ENCODE measurements at regions not wholly inside any gene's neighbourhood (a gene's known extent, or its start where the extent isn't known, plus 50 kb on each side); places are given as distances from the start of the nearest gene placed in this dataset.
"Not testable (repeated sequence)": the region's sequence is repeated elsewhere in the genome, so short reads cannot be mapped to it uniquely, and the experiment has no call there.

DNA sequence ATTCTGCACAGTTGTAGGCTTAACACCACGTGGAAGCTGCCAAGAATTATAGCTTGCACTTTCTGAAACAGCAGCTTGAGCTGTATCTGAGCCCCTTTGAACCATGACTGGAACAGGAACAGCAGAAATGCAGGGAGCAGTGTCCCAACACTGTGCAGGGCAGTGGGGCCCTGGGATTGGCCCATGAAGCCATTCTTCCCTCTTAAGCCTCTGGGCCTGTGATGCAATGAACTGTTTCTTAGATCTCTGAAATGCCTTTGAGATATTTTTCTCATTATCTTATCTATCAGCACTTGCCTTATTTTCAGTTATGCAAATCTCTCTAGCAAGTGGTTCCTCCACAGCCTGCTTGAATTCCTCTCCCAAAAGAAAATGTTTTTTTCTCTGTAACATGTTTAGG lies 87.0 kb upstream of the MTAP start:
- intact Hi-C loops (cut with DNase I), result no loop called here
- H3K36me3 ChIP-seq (replicated peaks in 1 of 2; ENCODE audit: insufficient read depth in 1 of 2, low read depth in 2 of 2), result no peaks in the 10 kb centered on the region
- H3K27me3 ChIP-seq, result peaks cover 0 to 4% of the 10 kb centered on the region in 2 donors
- H3K27ac ChIP-seq, result no peak overlapping the region
- no peaks in the 10 kb centered on the region for H3K9me3 ChIP-seq
- TF ChIP-seq, protein P1, sequence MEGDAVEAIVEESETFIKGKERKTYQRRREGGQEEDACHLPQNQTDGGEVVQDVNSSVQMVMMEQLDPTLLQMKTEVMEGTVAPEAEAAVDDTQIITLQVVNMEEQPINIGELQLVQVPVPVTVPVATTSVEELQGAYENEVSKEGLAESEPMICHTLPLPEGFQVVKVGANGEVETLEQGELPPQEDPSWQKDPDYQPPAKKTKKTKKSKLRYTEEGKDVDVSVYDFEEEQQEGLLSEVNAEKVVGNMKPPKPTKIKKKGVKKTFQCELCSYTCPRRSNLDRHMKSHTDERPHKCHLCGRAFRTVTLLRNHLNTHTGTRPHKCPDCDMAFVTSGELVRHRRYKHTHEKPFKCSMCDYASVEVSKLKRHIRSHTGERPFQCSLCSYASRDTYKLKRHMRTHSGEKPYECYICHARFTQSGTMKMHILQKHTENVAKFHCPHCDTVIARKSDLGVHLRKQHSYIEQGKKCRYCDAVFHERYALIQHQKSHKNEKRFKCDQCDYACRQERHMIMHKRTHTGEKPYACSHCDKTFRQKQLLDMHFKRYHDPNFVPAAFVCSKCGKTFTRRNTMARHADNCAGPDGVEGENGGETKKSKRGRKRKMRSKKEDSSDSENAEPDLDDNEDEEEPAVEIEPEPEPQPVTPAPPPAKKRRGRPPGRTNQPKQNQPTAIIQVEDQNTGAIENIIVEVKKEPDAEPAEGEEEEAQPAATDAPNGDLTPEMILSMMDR (IDR thresholded peaks at IDR 0.05), result no peak
- TF ChIP-seq POLR2A (IDR thresholded peaks at IDR 0.05), result no peak
- ATAC-seq, result no peak
- H3K4me3 ChIP-seq, result no peak overlapping the region
- no peak for DNase-seq
- no peaks in the 10 kb centered on the region for H3K4me1 ChIP-seq
- WGBS, 2 donors, result 16 to 18% methylated on average over 1 of the region's 1 CpG

DNA sequence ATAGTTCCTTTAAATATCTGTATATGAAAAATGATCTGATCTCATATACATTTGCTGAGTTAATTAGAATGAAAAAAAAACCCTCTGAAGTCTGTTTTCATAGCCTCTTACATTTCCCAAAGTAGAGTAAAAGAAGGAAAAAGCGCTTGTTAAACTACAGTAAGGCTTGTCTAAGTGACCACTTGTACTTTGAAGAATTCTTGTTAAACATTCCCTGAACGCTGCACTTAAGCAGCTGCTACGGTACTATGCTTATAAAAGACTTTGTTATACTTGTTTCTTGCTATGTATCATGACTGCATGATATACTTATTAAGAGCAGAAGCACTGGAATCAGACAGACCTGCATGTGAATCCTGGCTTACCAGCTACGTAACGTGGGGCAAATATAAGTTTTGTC lies 81.7 kb upstream of the MTAP start:
- TF ChIP-seq POLR2A (IDR thresholded peaks at IDR 0.05), result no peak
- TF ChIP-seq, protein P1 (IDR thresholded peaks at IDR 0.05), result no peak

DNA sequence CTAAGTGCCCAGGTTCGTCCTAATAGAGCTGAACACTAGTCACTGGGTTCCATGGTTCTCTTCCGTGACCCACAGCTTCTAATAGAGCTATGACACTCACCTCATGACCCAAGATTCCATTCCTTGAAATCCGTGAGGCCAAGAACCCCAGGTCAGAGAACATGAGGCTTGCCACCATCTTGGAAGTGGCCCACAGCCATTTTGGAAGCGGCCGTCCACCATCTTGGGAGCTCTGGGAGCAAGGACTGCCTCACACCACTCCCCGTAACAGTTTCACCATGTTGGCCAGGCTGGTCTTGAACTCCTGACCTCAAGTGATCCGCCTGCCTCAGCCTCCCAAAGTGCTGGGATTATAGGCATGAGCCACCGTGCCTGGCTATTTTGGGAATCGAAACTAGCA lies 75.0 kb upstream of the MTAP start:
- H3K27me3 ChIP-seq; H3K4me3 ChIP-seq; ATAC-seq; H3K27ac ChIP-seq; H3K36me3 ChIP-seq (replicated peaks in 1 of 2; ENCODE audit: insufficient read depth in 1 of 2, low read depth in 2 of 2); intact Hi-C loops (cut with DNase I); H3K4me1 ChIP-seq; DNase-seq; H3K9me3 ChIP-seq: not testable (repeated sequence)
- 72 to 73% methylated on average over 9 of the region's 9 CpGs for WGBS, 2 donors

More for the DNA sequence above, 81.7 kb upstream of the MTAP start:
- H3K9me3 ChIP-seq, result no peaks in the 10 kb centered on the region
- H3K27me3 ChIP-seq, result no peaks in the 10 kb centered on the region
- no peak for DNase-seq
- intact Hi-C loops (cut with DNase I), result no loop called here
- ATAC-seq, result no peak
- H3K4me1 ChIP-seq, result no peaks in the 10 kb centered on the region
- WGBS, 2 donors, result 53 to 61% methylated on average over 5 of the region's 5 CpGs
- H3K27ac ChIP-seq, result no peak overlapping the region
- H3K4me3 ChIP-seq, result no peak overlapping the region
- no peaks in the 10 kb centered on the region for H3K36me3 ChIP-seq (replicated peaks in 1 of 2; ENCODE audit: insufficient read depth in 1 of 2, low read depth in 2 of 2)

DNA sequence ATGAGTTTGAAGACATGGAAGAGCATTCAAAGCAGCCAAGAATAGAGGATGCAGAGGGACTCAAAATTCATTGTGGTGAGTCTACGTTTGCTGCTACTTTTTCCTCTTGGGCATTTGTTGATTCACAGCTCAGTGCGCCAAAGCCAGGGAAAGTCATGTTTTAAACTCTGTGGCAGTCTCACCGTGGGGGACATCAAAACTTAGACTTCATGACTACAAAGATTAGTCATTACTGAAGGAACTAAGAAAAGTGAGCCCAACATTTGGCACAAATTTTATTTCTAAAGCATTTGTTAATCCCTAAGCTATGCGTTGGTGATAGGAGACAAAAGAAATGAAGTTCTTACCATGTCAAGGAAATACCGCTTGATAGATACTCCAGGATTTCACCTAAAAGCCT lies 73.7 kb upstream of the MTAP start:
- Histone ChIP-seq H3K4me3 (no peak overlapping the region), H3K27ac (no peak overlapping the region), H3K36me3 (replicated peaks in 1 of 2; ENCODE audit: insufficient read depth in 1 of 2, low read depth in 2 of 2) (no peaks in the 10 kb centered on the region), H3K4me1 (no peaks in the 10 kb centered on the region), H3K9me3 (no peaks in the 10 kb centered on the region), H3K27me3 (no peaks in the 10 kb centered on the region)
- no peak for TF ChIP-seq POLR2A (IDR thresholded peaks at IDR 0.05)
- TF ChIP-seq, protein P1 (IDR thresholded peaks at IDR 0.05), result no peak
- ATAC-seq (no peak), DNase-seq (no peak)
- 66% methylated on average over 5 of the region's 5 CpGs for WGBS, 2 donors
- intact Hi-C loops (cut with DNase I), result no loop called here

GRCh38 chr9:21729648-21730047 lies 72.8 kb upstream of the MTAP start:
- no peak for DNase-seq
- ATAC-seq, result no peak
- Histone ChIP-seq H3K27ac (no peak overlapping the region), H3K4me3 (no peak overlapping the region), H3K9me3 (no peaks in the 10 kb centered on the region), H3K36me3 (replicated peaks in 1 of 2; ENCODE audit: insufficient read depth in 1 of 2, low read depth in 2 of 2) (no peaks in the 10 kb centered on the region), H3K4me1 (no peaks in the 10 kb centered on the region), H3K27me3 (no peaks in the 10 kb centered on the region)
- intact Hi-C loops (cut with DNase I), result no loop called here
- WGBS, 2 donors, result 46% methylated on average over 2 of the region's 2 CpGs
- TF ChIP-seq, protein P1 (IDR thresholded peaks at IDR 0.05), result no peak
